Suprapubic skin (tissue), 4 donors: ENCODE measurements at regions not wholly inside any gene's neighbourhood (a gene's known extent, or its start where the extent isn't known, plus 50 kb on each side); places are given as distances from the start of the nearest gene placed in this dataset.

Experiments used
- CTCF ChIP-seq, 2 donors: fragments of 200-600 bp in 1 of 2; fragments of 450-650 bp in 1 of 2; sonication (generic) in 1 of 2; IDR thresholded peaks; one replicate each; pipeline ENCODE4 v1.5.1; 2016 to 2019; ENCODE audit warnings: antibody characterized with exemption in 2 of 2, mild to moderate bottlenecking in 1 of 2, moderate library complexity in 1 of 2
- EP300 ChIP-seq: sonication (generic); formaldehyde crosslinking; IDR thresholded peaks from one replicate; pipeline ENCODE4 v1.6.1; 2017; ENCODE audit warnings: antibody characterized with exemption
- POLR2A ChIP-seq, 2 donors: fragments of 450-650 bp; IDR thresholded peaks; one replicate each; pipeline ENCODE4 v1.6.1; 2017; ENCODE audit warnings: antibody characterized with exemption in 2 of 2, mild to moderate bottlenecking in 2 of 2, moderate library complexity in 2 of 2
- POLR2AphosphoS5 ChIP-seq, 3 donors: sonication (generic); formaldehyde crosslinking; IDR thresholded peaks; one replicate each; pipeline ENCODE4 v1.6.1; 2017; ENCODE audit warnings: antibody characterized with exemption in 3 of 3

- TF ChIP-seq CTCF (IDR thresholded peaks at IDR 0.05) = no peak
- no peak for TF ChIP-seq EP300
- no peak for TF ChIP-seq POLR2A (IDR thresholded peaks at IDR 0.05)
- no peak for TF ChIP-seq POLR2AphosphoS5 (IDR thresholded peaks at IDR 0.05)
These were observed 112.8 kb upstream of the TLE3 start for GRCh38 chr15:70210528-70210927.
